ENCODE measurements at regions not wholly inside any gene's neighbourhood (a gene's known extent, or its start where the extent isn't known, plus 50 kb on each side); places are given as distances from the start of the nearest gene placed in this dataset.
A peak's percentile ranks its signal among the peaks of the same experiment; 100 is the strongest.

- H3K27ac Mint-ChIP-seq (ENCODE audit: unreplicated experiment), result no peak overlapping the region
- CTCF ChIA-PET, result interaction anchor here (0.6 kb wide), 1 partner anchor 699 kb away, joined by 4 read pairs; no protein-coding TSS in a partner anchor
Observed at GRCh38 chr9:115614326-115614999, 496.5 kb upstream of the TNC start.

GRCh38 chr9:115615000-115615401 lies 497.0 kb upstream of the TNC start:
- intact Hi-C loops (cut with micrococcal nuclease; ENCODE audit: unreplicated experiment), result no loop called here
- DNase-seq, result no peak
- H3K4me1 Mint-ChIP-seq (ENCODE audit: low read depth, unreplicated experiment), result no peaks in the 10 kb centered on the region
- H3K36me3 Mint-ChIP-seq (ENCODE audit: insufficient read depth, unreplicated experiment), result no peaks in the 10 kb centered on the region
- no peaks in the 10 kb centered on the region for H3K27me3 Mint-ChIP-seq (ENCODE audit: unreplicated experiment)
- no TSS peak for BruUV-seq (replicated peaks)
- CTCF ChIA-PET, result no interaction called here
- no peak for TF ChIP-seq CTCF (IDR thresholded peaks at IDR 0.05; ENCODE audit: unreplicated experiment)
- no peak overlapping the region for H3K4me3 Mint-ChIP-seq (ENCODE audit: low read depth, unreplicated experiment)
- H3K9me3 Mint-ChIP-seq (ENCODE audit: low read depth, unreplicated experiment), result no peaks in the 10 kb centered on the region
- no peak overlapping the region for H3K27ac Mint-ChIP-seq (ENCODE audit: unreplicated experiment)

More at GRCh38 chr9:115614326-115614999, 496.5 kb upstream of the TNC start:
- Mint-ChIP-seq H3K9me3 (ENCODE audit: low read depth, unreplicated experiment) (no peaks in the 10 kb centered on the region), H3K4me3 (ENCODE audit: low read depth, unreplicated experiment) (no peak overlapping the region), H3K27me3 (ENCODE audit: unreplicated experiment) (no peaks in the 10 kb centered on the region), H3K36me3 (ENCODE audit: insufficient read depth, unreplicated experiment) (no peaks in the 10 kb centered on the region), H3K4me1 (ENCODE audit: low read depth, unreplicated experiment) (no peaks in the 10 kb centered on the region)
- intact Hi-C loops (cut with micrococcal nuclease; ENCODE audit: unreplicated experiment), result no loop called here
- DNase-seq, result no peak
- no peak for TF ChIP-seq CTCF (IDR thresholded peaks at IDR 0.05; ENCODE audit: unreplicated experiment)
- BruUV-seq (replicated peaks), result no TSS peak

GRCh38 chr9:115615821-115616665 lies 498.1 kb upstream of the TNC start:
- H3K27ac Mint-ChIP-seq (ENCODE audit: unreplicated experiment), result no peak overlapping the region
- no peaks in the 10 kb centered on the region for H3K27me3 Mint-ChIP-seq (ENCODE audit: unreplicated experiment)
- intact Hi-C loops (cut with micrococcal nuclease; ENCODE audit: unreplicated experiment), result no loop called here
- DNase-seq, result peak; percentile 1
- no peak overlapping the region for H3K4me3 Mint-ChIP-seq (ENCODE audit: low read depth, unreplicated experiment)
- peaks cover 3% of the 10 kb centered on the region for H3K9me3 Mint-ChIP-seq (ENCODE audit: low read depth, unreplicated experiment)
- H3K36me3 Mint-ChIP-seq (ENCODE audit: insufficient read depth, unreplicated experiment), result no peaks in the 10 kb centered on the region
- BruUV-seq (replicated peaks), result no TSS peak
- CTCF ChIA-PET, result interaction anchor here (0.7 kb wide), 1 partner anchor 930 kb away, joined by 3 read pairs; no protein-coding TSS in a partner anchor
- no peaks in the 10 kb centered on the region for H3K4me1 Mint-ChIP-seq (ENCODE audit: low read depth, unreplicated experiment)
- TF ChIP-seq CTCF (IDR thresholded peaks at IDR 0.05; ENCODE audit: unreplicated experiment), result no peak

GRCh38 chr9:115616666-115617239 lies 498.8 kb upstream of the TNC start:
- no peak overlapping the region for H3K4me3 Mint-ChIP-seq (ENCODE audit: low read depth, unreplicated experiment)

More at GRCh38 chr9:115616666-115617239, 498.8 kb upstream of the TNC start:
- H3K4me1 Mint-ChIP-seq (ENCODE audit: low read depth, unreplicated experiment), result no peaks in the 10 kb centered on the region
- intact Hi-C loops (cut with micrococcal nuclease; ENCODE audit: unreplicated experiment), result no loop called here
- no peaks in the 10 kb centered on the region for H3K36me3 Mint-ChIP-seq (ENCODE audit: insufficient read depth, unreplicated experiment)
- peaks cover 3% of the 10 kb centered on the region for H3K9me3 Mint-ChIP-seq (ENCODE audit: low read depth, unreplicated experiment)
- CTCF ChIA-PET, result interaction anchor here (0.7 kb wide), 1 partner anchor 929 kb away, joined by 3 read pairs; no protein-coding TSS in a partner anchor
- no peaks in the 10 kb centered on the region for H3K27me3 Mint-ChIP-seq (ENCODE audit: unreplicated experiment)
- no peak overlapping the region for H3K27ac Mint-ChIP-seq (ENCODE audit: unreplicated experiment)
- no peak for DNase-seq
- no TSS peak for BruUV-seq (replicated peaks)
- TF ChIP-seq CTCF (IDR thresholded peaks at IDR 0.05; ENCODE audit: unreplicated experiment), result no peak

Data from Calu3 (cell line).